ENCODE measurements at regions not wholly inside any gene's neighbourhood (a gene's known extent, or its start where the extent isn't known, plus 50 kb on each side); places are given as distances from the start of the nearest gene placed in this dataset.

DNA sequence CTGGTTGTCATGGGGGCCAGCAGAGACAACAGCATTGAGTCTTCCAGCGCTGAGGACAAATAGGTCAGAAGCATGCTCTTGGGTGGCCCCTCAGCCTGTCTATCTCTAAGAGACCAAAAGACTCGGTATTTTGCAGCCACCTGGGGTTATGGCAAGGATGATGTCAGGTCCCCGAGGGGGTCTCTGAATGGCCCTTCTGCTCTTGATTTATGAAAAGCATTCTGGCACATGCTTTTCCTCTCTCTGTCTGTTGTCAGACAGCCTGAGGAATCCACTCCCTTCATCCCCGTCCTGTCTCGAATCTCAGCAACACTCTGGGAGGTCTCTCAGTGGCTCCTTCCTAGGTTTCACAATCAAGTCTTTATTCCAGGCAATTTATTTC is 156.6 kb upstream of the RGMA start:
- TF ChIP-seq SIN3A (IDR thresholded peaks at IDR 0.05; ENCODE audit: borderline replicate concordance, insufficient read depth, low read length): no peak
- no peak for TF ChIP-seq FOXP2 (optimal IDR thresholded peaks at IDR 0.05; ENCODE audit: borderline replicate concordance, extremely low read depth, extremely low read length, insufficient read depth)
- no peak for TF ChIP-seq POLR2AphosphoS5 (IDR thresholded peaks at IDR 0.05; ENCODE audit: low read depth, low read length)
- no peak for TF ChIP-seq REST (IDR thresholded peaks at IDR 0.05; ENCODE audit: insufficient read depth in 1 of 2, low read depth in 2 of 2, low read length in 2 of 2)
- TF ChIP-seq TAF1 (IDR thresholded peaks at IDR 0.05; ENCODE audit: borderline replicate concordance, insufficient read depth, low read length): no peak

DNA sequence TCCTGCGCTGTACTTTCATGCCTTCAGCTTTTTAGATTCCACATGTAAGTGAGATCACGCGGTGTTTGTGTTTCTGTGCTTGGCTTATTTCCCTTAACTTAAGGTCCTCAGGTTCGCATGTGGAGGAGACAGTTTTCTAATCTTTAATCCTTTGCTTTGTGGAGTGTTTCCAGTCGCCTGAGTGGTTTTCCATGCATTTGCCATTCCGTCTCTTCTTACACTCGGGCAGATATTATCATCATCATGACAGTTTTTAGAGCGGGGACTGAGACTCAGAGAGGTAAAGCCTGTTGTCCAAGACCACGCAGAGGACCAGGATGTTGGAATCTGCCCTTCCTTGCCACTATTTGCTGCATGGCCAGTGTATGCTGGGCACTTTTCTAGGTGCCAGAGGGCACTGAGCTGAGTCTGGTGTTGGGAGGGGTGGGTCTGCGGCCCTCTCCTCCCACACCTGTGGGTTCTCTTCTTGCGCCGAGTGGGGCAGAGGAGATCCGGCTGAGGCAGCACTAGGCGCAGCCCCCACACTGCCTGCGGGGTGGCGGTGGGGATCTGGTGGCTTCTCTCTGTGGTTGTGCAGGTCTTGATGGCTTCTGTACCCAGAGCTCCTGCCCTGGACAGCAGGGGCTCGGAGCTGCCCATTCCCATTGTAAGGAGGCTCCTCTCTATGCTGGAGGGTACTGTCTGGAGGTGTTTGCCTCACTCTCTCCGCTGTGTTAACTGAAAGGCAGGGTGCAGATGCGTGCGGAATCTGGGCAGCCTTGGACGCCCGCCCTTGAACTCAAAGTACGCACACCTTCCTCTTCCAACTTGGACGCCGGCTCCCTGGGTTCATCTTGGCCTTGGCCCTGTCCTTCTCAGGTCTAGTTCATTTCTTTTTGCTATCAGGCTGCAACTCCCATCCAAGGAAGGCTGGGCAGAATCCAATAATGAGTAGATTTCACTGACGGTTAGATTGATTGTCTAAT is 156.0 kb upstream of the RGMA start:
- TF ChIP-seq TAF1 (IDR thresholded peaks at IDR 0.05; ENCODE audit: borderline replicate concordance, insufficient read depth, low read length) (no peak), REST (IDR thresholded peaks at IDR 0.05; ENCODE audit: insufficient read depth in 1 of 2, low read depth in 2 of 2, low read length in 2 of 2) (no peak), SIN3A (IDR thresholded peaks at IDR 0.05; ENCODE audit: borderline replicate concordance, insufficient read depth, low read length) (no peak), POLR2AphosphoS5 (IDR thresholded peaks at IDR 0.05; ENCODE audit: low read depth, low read length) (no peak), FOXP2 (optimal IDR thresholded peaks at IDR 0.05; ENCODE audit: borderline replicate concordance, extremely low read depth, extremely low read length, insufficient read depth) (no peak)

DNA sequence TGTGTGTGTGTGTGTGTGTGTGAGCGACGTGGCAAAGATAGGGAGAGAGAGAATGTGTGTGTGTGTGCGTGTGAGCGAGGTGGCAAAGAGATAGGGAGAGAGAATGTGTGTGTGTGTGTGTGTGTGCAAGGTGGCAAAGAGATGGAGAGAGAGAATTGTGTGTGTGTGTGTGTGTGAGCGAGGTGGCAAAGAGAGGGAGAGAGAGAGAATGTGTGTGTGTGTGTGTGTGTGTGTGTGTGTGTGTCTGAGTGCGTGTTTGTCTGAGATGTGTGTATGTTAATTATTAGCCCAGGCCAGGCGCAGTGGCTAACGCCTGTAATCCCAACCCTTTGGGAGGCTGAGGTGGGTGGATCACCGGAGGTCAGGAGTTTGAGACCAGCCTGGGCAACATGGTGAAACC is 154.6 kb upstream of the RGMA start:
- no peak for TF ChIP-seq FOXP2 (optimal IDR thresholded peaks at IDR 0.05; ENCODE audit: borderline replicate concordance, extremely low read depth, extremely low read length, insufficient read depth)
- no peak for TF ChIP-seq REST (IDR thresholded peaks at IDR 0.05; ENCODE audit: insufficient read depth in 1 of 2, low read depth in 2 of 2, low read length in 2 of 2)
- no peak for TF ChIP-seq TAF1 (IDR thresholded peaks at IDR 0.05; ENCODE audit: borderline replicate concordance, insufficient read depth, low read length)
- no peak for TF ChIP-seq POLR2AphosphoS5 (IDR thresholded peaks at IDR 0.05; ENCODE audit: low read depth, low read length)
- no peak for TF ChIP-seq SIN3A (IDR thresholded peaks at IDR 0.05; ENCODE audit: borderline replicate concordance, insufficient read depth, low read length)

- no peak for TF ChIP-seq TAF1 (IDR thresholded peaks at IDR 0.05; ENCODE audit: borderline replicate concordance, insufficient read depth, low read length)
- TF ChIP-seq FOXP2 (optimal IDR thresholded peaks at IDR 0.05; ENCODE audit: borderline replicate concordance, extremely low read depth, extremely low read length, insufficient read depth): no peak
- TF ChIP-seq POLR2AphosphoS5 (IDR thresholded peaks at IDR 0.05; ENCODE audit: low read depth, low read length): no peak
- no peak for TF ChIP-seq SIN3A (IDR thresholded peaks at IDR 0.05; ENCODE audit: borderline replicate concordance, insufficient read depth, low read length)
- TF ChIP-seq REST (IDR thresholded peaks at IDR 0.05; ENCODE audit: insufficient read depth in 1 of 2, low read depth in 2 of 2, low read length in 2 of 2): no peak
These were observed 152.9 kb upstream of the RGMA start for GRCh38 chr15:93241696-93242585.

Measured in PFSK-1 (cell line).